Loucy (cell line): ENCODE measurements at regions not wholly inside any gene's neighbourhood (a gene's known extent, or its start where the extent isn't known, plus 50 kb on each side); places are given as distances from the start of the nearest gene placed in this dataset.

Experiments
- H2AFZ ChIP-seq: fragments of 200-600 bp; sonication (generic); 2 replicates; pipeline ENCODE4 v1.6.0; 2016; ENCODE audit warnings: antibody characterized with exemption, mild to moderate bottlenecking, low read length, moderate library complexity
- H3F3A ChIP-seq: fragments of 200-600 bp; 2 replicates; pipeline ENCODE4 v1.6.0; 2016; ENCODE audit warnings: antibody characterized with exemption, low read depth, mild to moderate bottlenecking
- H3K27me3 ChIP-seq: fragments of 200-600 bp; sonication (generic); 2 replicates; pipeline ENCODE4 v1.6.1; 2014; ENCODE audit warnings: low read length, mild to moderate bottlenecking; ENCODE audit not compliant: insufficient read depth, poor library complexity, severe bottlenecking
- H3K36me3 ChIP-seq: fragments of 200-600 bp; sonication (generic); 2 replicates; pipeline ENCODE4 v1.6.1; 2016; ENCODE audit warnings: low read length; ENCODE audit not compliant: insufficient read depth
- H3K4me1 ChIP-seq: fragments of 200-600 bp; sonication (generic); 2 replicates; pipeline ENCODE4 v1.5.1; 2014; ENCODE audit warnings: low read length, mild to moderate bottlenecking; ENCODE audit not compliant: insufficient read depth, poor library complexity, severe bottlenecking
- H3K4me2 ChIP-seq: fragments of 200-600 bp; sonication (generic); 2 replicates; pipeline ENCODE4 v1.6.0; 2014; ENCODE audit warnings: antibody characterized with exemption, low read length, low read depth, mild to moderate bottlenecking; ENCODE audit not compliant: poor library complexity, severe bottlenecking
- H3K4me3 ChIP-seq: fragments of 200-600 bp; sonication (generic); 2 replicates; pipeline ENCODE4 v1.5.1; 2014; ENCODE audit warnings: low read length, mild to moderate bottlenecking, mixed read lengths; ENCODE audit not compliant: poor library complexity, severe bottlenecking
- H3K79me2 ChIP-seq: fragments of 200-600 bp; sonication (generic); 2 replicates; pipeline ENCODE4 v1.6.1; 2014; ENCODE audit warnings: low read length; ENCODE audit not compliant: insufficient read depth
- H3K9ac ChIP-seq: fragments of 200-600 bp; sonication (generic); 2 replicates; pipeline ENCODE4 v1.6.0; 2014; ENCODE audit warnings: mild to moderate bottlenecking, low read depth, low read length, moderate library complexity; ENCODE audit not compliant: poor library complexity, severe bottlenecking
- H3K9me2 ChIP-seq: fragments of 200-600 bp; sonication (generic); replicated peaks from 2 replicates; pipeline ENCODE4 v1.6.1; 2016; ENCODE audit warnings: low read depth, low read length, mixed read lengths
- H3K9me3 ChIP-seq: fragments of 200-600 bp; sonication (generic); 2 replicates; pipeline ENCODE4 v1.6.1; 2014; ENCODE audit warnings: mild to moderate bottlenecking, antibody characterized with exemption, low read length, low read depth; ENCODE audit not compliant: insufficient read depth
- H4K20me1 ChIP-seq: fragments of 200-600 bp; sonication (generic); 2 replicates; pipeline ENCODE4 v1.6.0; 2014; ENCODE audit warnings: antibody characterized with exemption, low read length, mild to moderate bottlenecking; ENCODE audit not compliant: insufficient read depth, poor library complexity, severe bottlenecking
- CTCF ChIP-seq: fragments of 200-600 bp; sonication (generic); conservative IDR thresholded peaks from 2 replicates; pipeline ENCODE4 v1.5.1; 2014; ENCODE audit warnings: mild to moderate bottlenecking, antibody characterized with exemption, low read length
- EZH2phosphoT487 ChIP-seq: fragments of 200-600 bp; IDR thresholded peaks from 2 replicates; pipeline ENCODE4 v1.6.1; 2018; ENCODE audit warnings: antibody characterized with exemption, mild to moderate bottlenecking, moderate library complexity, borderline replicate concordance

- Histone ChIP-seq H3K36me3 (no peaks in the 10 kb centered on the region), H3F3A (no peaks in the 10 kb centered on the region), H3K4me2 (no peak overlapping the region), H4K20me1 (no peaks in the 10 kb centered on the region), H3K4me3 (no peak overlapping the region), H3K9me2 (no peaks in the 10 kb centered on the region; the same call in 1 of the 2 replicates), H3K27me3 (no peaks in the 10 kb centered on the region), H3K4me1 (no peaks in the 10 kb centered on the region), H3K9me3 (no peaks in the 10 kb centered on the region), H3K9ac (no peak overlapping the region), H3K79me2 (no peaks in the 10 kb centered on the region), H2AFZ (no peak overlapping the region)
- TF ChIP-seq EZH2phosphoT487 (no peak), CTCF (no peak)
These were observed 78.6 kb downstream of the SCG2 start for GRCh38 chr2:223523551-223524001.

- Histone ChIP-seq H3K27me3 (no peaks in the 10 kb centered on the region), H3K79me2 (no peaks in the 10 kb centered on the region), H3K9me3 (no peaks in the 10 kb centered on the region), H4K20me1 (no peaks in the 10 kb centered on the region), H3K36me3 (no peaks in the 10 kb centered on the region), H2AFZ (no peak overlapping the region), H3K9me2 (no peaks in the 10 kb centered on the region; the same call in 1 of the 2 replicates), H3K4me1 (no peaks in the 10 kb centered on the region), H3K4me2 (no peak overlapping the region), H3K9ac (no peak overlapping the region), H3K4me3 (no peak overlapping the region), H3F3A (no peaks in the 10 kb centered on the region)
- TF ChIP-seq EZH2phosphoT487 (no peak), CTCF (no peak)
These were observed 78.1 kb downstream of the SCG2 start for GRCh38 chr2:223524066-223524465.

GRCh38 chr2:223526106-223526505 is 76.1 kb downstream of the SCG2 start:
- Histone ChIP-seq H3K4me1 (no peaks in the 10 kb centered on the region), H4K20me1 (no peaks in the 10 kb centered on the region), H3K4me3 (no peak overlapping the region), H3K9me2 (no peaks in the 10 kb centered on the region; the same call in 1 of the 2 replicates), H3K9me3 (no peaks in the 10 kb centered on the region), H3K36me3 (no peaks in the 10 kb centered on the region), H3K27me3 (no peaks in the 10 kb centered on the region), H3K4me2 (no peak overlapping the region), H2AFZ (no peak overlapping the region), H3K9ac (no peak overlapping the region), H3K79me2 (no peaks in the 10 kb centered on the region), H3F3A (no peaks in the 10 kb centered on the region)
- no peak for TF ChIP-seq CTCF
- TF ChIP-seq EZH2phosphoT487, result no peak
